ENCODE measurements at regions not wholly inside any gene's neighbourhood (a gene's known extent, or its start where the extent isn't known, plus 50 kb on each side); places are given as distances from the start of the nearest gene placed in this dataset.

DNA sequence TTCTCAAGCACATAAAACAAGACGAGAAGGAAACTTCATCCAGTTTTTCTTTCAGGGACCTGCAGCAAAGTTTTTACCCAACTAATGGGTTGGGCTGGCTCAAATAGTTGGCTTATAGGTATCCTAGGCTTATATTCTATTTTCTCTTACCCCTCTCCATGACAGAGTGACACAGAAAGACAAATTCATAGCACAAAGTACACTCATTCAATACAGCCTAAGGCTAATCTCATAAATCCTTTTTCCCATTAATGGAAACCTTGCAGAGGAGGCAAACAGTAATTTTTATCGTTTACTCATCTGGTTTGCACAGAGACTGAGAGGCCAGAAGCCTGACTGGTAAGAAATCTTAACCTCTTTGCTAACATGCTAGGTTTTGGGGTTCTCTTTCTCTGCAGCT is 1589.9 kb downstream of the SLITRK1 start:
- TF ChIP-seq CTCF (conservative IDR thresholded peaks at IDR 0.05; ENCODE audit: low read depth, low read length) (no peak), EZH2 (IDR thresholded peaks at IDR 0.05; ENCODE audit: low read length, unreplicated experiment) (no peak), EZH2phosphoT487 (IDR thresholded peaks at IDR 0.05; ENCODE audit: borderline replicate concordance, low read length) (no peak)
